NAMALWA (cell line): ENCODE measurements at regions not wholly inside any gene's neighbourhood (a gene's known extent, or its start where the extent isn't known, plus 50 kb on each side); places are given as distances from the start of the nearest gene placed in this dataset.

Source experiments
- DNase-seq: peaks from one replicate; pipeline ENCODE4 v3.0.0-alpha.2; 2015; ENCODE audit warnings: low spot score

GRCh38 chr1:29521811-29522580, 285.7 kb downstream of the PTPRU start:
- DNase-seq, result no peak

DNA sequence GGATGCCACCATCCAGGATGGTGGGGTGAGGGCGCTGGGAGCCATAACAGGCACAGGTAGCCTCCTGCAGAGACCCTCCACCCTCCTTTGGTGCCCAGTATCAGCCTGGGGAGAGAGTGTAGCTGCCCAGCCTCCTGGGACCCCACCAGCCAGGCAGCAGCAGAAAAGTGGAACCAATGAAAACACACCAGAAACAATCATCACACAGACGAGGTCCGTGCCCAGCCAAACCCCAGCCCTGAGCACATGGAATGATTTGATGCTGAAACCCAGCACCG, 285.1 kb downstream of the PTPRU start:
- no peak for DNase-seq

- no peak for DNase-seq
Measured at GRCh38 chr1:29520571-29521437, 284.5 kb downstream of the PTPRU start.

DNA sequence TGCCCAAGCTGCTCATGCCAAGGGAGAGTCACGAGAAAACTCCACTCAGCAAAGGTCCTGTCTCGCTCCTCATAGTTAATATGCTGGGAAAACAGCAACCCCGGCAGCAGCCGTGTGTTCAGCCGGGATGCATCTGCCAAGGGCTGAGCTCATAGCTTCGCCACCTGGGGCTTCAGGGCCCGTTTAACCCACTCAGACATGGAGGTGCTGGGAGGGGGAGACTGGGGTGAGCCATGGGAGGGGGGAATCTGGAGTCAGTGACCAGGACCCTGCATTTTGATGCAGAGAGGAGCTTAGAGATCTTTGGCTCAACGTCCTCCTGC, 283.4 kb downstream of the PTPRU start:
- no peak for DNase-seq

DNA sequence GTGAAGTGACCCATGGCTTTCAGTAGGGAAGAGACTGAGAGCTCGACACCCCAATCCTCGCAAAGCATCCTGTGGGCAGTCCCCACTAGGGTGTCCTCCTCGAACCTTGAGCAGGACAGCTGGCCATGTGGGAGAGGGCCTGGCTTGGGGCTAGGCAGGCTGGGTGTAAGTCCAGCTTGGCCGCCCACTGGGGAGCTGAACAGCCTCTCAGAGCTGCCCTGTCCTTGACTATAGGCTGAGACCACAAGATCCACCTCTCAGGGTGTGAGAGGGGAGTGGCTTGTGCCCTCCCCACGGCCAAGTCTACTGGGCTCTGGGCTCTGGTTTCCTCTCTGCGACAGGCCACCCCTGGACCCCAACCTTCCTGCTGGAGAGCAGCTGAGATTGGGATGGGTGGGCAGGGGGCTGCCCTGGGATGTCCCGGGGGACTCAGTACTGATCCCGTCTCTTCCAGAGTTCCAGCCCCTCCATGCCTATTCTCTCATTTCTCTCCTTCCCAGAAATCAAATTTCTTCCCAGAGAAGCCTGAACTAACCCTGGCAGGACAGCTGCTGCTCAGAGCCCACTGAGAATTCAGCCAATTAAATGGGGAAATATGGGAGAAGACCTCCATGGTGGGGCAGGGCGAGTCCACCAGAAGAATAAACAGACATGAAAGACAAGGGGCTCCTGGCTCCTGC, 282.9 kb downstream of the PTPRU start:
- no peak for DNase-seq

DNA sequence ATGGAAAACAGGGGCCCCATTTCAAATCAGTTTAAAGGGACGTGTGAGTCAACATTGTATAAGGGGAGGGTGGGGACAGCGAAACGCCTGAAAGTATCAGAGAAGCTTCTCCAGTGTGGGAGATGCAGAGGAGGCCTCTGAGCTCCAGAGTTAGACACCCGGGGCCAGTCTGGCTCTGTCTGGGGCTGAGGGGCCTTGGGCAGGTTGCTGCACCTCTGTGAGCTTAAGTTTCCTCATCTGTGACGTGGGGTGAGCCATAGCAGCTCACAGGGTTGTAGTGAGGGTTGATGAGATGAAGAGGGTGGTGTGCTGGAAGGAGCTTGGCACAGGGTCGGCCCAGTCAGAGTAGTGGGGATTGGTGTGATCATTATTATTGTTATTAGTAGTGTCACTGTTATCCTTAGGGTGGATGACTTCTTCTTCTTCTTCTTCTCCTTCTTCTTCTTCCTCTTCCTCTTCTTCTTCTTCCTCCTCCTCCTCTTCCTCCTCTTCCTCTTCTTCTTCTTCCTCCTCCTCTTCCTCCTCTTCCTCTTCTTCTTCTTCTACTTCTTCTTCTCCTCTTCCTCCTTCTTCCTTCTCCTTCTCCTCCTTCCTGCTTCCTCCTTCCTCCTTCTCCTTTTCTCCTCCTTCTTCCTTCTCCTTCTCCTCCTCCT, 282.0 kb downstream of the PTPRU start:
- DNase-seq, result no peak

- DNase-seq, result no peak
Measured at GRCh38 chr1:29517251-29518086, 281.1 kb downstream of the PTPRU start.

- DNase-seq, result no peak
Measured at GRCh38 chr1:29516063-29516820, 279.9 kb downstream of the PTPRU start.

- DNase-seq, result no peak
Measured at GRCh38 chr1:29515170-29515955, 279.0 kb downstream of the PTPRU start.

DNA sequence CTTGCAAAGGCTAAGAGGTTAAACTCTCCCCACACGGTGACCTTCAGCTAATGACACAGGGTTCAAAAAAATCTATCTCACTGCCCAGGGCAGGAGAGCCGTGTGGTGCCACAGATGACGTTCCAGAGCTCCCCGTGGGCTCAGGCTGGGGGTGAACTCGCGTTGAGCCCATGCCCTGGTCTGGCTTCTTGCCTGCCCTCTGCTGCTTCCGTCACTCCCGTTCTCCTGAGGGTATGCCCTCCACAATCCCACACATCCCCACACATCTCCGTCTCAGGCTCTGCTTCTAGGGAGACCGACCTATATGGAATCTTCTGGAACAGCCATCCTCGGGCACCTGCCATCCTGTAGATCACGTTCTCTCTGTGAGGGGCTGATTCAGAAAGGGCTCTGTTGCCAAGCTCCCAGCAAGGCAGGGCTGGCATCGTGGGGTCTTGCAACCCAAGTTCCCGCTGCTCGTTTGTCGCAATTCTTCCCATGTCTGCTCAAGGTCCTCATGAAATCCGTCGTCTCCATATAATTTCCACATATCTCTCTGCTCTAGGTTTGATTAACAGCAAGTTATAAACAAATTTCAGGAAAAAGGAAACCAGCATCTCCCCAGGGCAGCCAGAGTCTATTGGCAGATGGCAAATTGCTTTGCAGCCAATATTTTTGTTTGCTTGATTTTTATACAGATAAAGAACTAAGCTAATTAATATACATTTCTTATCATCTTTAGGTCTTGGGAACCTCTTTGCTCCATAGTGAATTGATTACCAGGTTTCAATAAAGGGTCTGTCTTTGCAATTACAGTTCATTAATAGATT, 278.2 kb downstream of the PTPRU start:
- no peak for DNase-seq

- DNase-seq, result peak; percentile 81
Measured at GRCh38 chr1:29513357-29513756, 277.0 kb downstream of the PTPRU start.

DNA sequence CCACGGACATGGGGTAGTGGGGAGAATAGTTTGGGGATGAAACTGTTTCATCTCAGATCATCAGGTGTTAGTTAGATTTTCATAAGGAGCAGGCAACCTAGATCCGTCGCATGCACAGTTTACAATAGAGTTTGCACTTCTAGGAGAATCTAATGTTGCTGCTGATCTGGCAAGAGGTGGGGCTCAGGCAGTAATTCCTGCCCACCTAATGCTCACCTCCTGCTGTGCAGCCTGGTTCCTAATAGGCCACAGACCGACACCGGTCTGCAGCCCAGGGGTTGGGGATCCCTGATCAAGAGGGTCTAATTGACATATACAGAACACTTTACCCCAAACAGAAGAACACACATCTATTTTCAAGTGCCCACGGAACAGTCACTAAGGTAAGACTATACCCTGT, 275.1 kb downstream of the PTPRU start:
- DNase-seq, result no peak

GRCh38 chr1:29508458-29509107, 272.3 kb downstream of the PTPRU start:
- no peak for DNase-seq

DNA sequence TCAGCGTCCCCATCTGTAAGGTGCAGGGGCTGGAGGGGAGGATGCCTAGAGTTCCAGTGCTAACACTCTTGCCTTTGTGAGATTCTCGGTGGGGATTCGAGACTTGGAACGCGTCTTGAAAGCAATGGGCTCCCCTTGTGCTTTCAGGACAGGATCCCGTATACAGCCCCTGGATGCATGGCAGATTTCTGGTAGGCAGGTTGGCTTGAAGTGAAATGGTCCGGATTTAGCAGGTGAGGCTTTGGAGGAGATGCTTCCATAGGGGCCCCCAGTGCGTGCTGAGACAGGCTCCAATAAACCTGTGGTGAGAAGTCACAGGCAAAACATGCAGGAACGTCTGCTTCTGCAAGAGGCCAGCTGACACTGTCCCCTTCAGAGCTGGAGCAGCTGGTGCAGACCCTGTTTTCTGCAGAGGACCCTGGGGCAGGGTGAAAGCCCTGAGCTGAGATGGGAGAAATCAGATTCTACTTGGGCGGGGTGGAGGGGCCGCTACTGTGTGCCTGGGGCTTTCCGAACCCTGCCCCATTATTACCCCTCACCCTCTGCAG, 270.4 kb downstream of the PTPRU start:
- DNase-seq, result no peak

DNA sequence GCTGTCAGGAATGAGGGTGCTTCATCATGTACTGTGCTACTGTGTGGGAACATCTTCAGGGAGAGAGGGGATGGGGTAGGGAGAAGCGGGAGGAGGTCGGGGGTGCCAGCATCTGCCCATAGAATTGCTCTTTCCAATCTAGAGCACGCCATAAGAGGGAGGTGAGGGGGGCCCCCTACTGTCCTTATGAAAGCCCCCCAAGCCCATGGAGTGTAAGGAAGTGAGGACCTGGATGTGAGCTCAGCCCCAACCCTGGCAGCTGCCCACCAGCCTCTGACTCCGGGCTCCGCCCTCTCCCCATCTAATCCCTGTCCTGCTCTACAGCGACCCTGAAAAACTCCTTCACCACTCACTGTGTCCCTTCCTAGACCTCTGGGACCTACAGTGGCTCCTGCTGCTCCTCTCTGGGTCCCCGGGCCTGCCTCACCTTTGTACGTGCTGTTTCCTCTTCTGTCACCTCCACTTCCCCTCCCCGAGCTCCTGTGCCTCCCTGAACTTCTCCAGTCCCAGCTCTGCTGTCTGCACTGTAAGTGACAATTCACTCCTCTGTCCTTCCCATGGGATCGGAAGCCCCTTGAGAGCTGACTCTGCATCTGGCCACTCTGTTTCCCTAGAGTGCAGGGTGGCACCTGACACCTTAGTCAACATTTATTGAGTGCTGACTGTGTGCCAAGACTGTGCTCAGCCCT, 269.4 kb downstream of the PTPRU start:
- no peak for DNase-seq

DNA sequence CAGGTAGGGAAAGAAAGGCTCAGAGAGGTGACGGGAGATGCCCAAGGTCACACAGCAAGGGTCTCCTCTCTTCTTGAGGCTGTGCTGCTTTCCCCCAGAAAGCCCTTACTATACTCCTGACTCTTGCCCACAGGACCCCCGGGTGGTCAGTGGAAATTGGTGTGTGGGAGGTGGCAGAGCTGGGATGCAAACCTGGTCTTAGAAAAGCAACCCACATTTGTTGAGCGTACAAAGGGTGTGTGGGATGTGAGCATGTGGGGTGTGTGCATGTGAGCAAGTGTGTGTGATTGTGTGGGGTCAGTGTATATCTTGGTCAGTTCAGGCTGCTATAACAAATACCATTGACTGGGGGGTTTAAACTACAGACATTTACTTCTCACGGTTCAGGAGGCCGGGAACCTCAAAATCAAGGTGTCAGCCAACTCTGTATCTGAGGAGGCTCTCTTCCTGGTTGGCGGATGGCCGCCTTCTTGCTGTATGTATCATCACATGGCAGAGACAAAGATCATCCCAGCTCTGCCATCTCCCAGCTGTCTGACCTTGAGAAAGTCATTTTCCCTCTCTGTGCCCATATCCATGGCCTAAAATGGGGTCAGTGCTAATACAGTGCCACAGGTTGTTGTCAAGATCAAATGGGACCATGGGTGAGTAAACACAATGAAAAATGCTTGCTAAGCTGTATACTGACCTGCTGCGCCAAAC, 268.5 kb downstream of the PTPRU start:
- DNase-seq, result no peak

DNA sequence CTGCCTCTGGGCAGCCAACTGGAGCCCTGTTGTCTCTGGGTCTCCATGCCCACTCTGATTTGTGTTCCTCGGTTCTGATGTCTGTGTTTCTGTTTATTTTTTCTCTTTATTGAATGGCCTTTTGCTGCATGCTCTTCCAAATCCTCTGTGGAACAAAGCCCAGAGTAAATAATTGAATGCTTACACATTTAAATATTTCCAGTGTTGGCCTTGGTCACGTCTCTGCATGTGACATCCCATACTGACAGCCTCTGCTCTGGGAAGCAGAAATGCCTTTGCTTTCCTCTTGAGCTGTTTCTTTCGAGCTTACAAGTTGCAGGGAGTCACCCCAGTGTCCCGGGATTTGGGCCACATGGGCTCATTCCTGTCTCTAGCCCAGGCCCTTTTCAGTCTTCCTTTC, 267.9 kb downstream of the PTPRU start:
- DNase-seq, result no peak
